ENCODE measurements at regions not wholly inside any gene's neighbourhood (a gene's known extent, or its start where the extent isn't known, plus 50 kb on each side); places are given as distances from the start of the nearest gene placed in this dataset.

DNA sequence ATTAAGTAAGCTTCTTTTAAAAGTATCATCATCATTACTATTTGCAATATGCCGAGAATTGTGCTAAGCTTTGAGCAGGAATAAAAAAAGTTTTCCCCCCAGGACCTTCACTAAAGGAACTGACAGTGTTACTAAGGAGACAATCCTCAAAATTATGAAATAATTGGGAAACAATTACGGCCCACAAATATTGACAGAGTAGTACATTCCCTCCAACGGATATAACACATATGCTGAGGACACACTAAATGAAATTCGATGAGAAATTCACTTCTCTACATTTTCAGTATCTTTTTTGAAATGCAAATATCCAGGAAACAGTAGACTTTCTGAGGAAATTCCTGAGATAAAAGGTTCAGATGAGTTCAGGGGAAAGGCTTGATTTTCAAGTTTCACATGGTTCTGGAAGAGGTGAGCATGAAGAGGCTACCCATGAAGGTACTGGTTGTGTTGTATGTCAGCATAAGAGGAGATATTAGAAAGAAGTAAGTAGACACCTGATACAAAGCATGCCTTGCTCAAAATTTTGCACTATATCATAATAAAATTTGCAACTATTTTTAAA, 171.2 kb upstream of the NR5A2 start:
- H3K9me3 ChIP-seq (ENCODE audit: control insufficient read depth in 2 of 2, insufficient read depth in 1 of 2, low read depth in 1 of 2, low read length in 1 of 2), result no peaks in the 10 kb centered on the region
- no peak overlapping the region for H3K27ac ChIP-seq (ENCODE audit: low read depth in 2 of 2, low read length in 1 of 2)
- no peaks in the 10 kb centered on the region for H3K4me1 ChIP-seq (ENCODE audit: control insufficient read depth in 2 of 2, insufficient read depth in 2 of 2, low read length in 1 of 2)
- H3K4me3 ChIP-seq (ENCODE audit: low read depth in 1 of 2, low read length in 2 of 2), result no peak overlapping the region
- H3K27me3 ChIP-seq (ENCODE audit: control insufficient read depth in 1 of 2, insufficient read depth in 2 of 2, low read length in 2 of 2), result peaks cover 0 to 4% of the 10 kb centered on the region in 2 donors
- H3K36me3 ChIP-seq (ENCODE audit: control insufficient read depth in 2 of 2, insufficient read depth in 2 of 2, low read length in 1 of 2), result no peaks in the 10 kb centered on the region
- WGBS, 2 donors, result 69 to 77% methylated on average over 4 of the region's 4 CpGs

DNA sequence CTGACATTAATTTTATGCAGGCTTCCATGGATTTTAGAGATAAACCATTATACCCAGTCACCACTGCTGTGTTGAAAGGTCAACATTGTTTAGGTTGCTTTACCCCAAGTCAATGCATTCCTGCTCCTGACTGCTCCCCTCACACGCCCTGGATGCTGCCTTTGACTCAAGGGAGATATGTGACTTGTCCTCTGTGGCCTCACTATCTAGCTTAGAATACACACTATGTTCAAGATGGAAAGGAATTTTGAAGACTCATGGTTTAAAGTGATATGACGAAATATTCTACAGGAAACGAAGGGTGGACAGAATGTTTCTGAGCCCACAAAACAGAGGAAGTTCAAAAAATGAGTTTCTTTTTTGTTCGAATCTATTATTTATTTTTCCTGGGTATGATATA, 170.4 kb upstream of the NR5A2 start:
- peaks cover 0 to 5% of the 10 kb centered on the region in 2 donors for H3K27me3 ChIP-seq (ENCODE audit: control insufficient read depth in 1 of 2, insufficient read depth in 2 of 2, low read length in 2 of 2)
- H3K27ac ChIP-seq (ENCODE audit: low read depth in 2 of 2, low read length in 1 of 2), result no peak overlapping the region
- WGBS, 2 donors, result 54 to 59% methylated on average over 4 of the region's 4 CpGs
- no peak overlapping the region for H3K4me3 ChIP-seq (ENCODE audit: low read depth in 1 of 2, low read length in 2 of 2)
- H3K9me3 ChIP-seq (ENCODE audit: control insufficient read depth in 2 of 2, insufficient read depth in 1 of 2, low read depth in 1 of 2, low read length in 1 of 2), result no peaks in the 10 kb centered on the region
- no peaks in the 10 kb centered on the region for H3K36me3 ChIP-seq (ENCODE audit: control insufficient read depth in 2 of 2, insufficient read depth in 2 of 2, low read length in 1 of 2)
- H3K4me1 ChIP-seq (ENCODE audit: control insufficient read depth in 2 of 2, insufficient read depth in 2 of 2, low read length in 1 of 2), result no peaks in the 10 kb centered on the region

DNA sequence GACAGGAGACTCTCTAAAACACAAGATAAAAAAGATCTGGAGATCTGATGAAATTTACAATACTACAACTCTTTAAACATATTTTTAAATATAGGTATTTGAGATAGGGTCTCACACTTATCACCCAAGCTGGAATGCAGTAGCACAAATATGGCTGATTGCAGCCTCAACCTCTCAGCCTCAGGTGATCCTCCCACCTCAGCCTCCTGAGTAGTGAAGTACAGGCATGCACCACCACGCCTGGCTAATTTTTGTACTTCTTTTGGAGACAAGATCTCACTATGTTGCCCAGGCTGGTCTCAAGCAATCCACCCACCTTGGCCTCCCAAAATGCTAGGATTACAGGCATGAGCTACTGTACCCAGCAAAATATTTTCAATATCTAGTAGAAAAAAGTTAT, 170.0 kb upstream of the NR5A2 start:
- Histone ChIP-seq H3K9me3 (ENCODE audit: control insufficient read depth in 2 of 2, insufficient read depth in 1 of 2, low read depth in 1 of 2, low read length in 1 of 2) (no peaks in the 10 kb centered on the region), H3K4me3 (ENCODE audit: low read depth in 1 of 2, low read length in 2 of 2) (no peak overlapping the region), H3K27me3 (ENCODE audit: control insufficient read depth in 1 of 2, insufficient read depth in 2 of 2, low read length in 2 of 2) (peaks cover 0 to 5% of the 10 kb centered on the region in 2 donors), H3K36me3 (ENCODE audit: control insufficient read depth in 2 of 2, insufficient read depth in 2 of 2, low read length in 1 of 2) (no peaks in the 10 kb centered on the region), H3K27ac (ENCODE audit: low read depth in 2 of 2, low read length in 1 of 2) (no peak overlapping the region), H3K4me1 (ENCODE audit: control insufficient read depth in 2 of 2, insufficient read depth in 2 of 2, low read length in 1 of 2) (no peaks in the 10 kb centered on the region)
- 85 to 96% methylated on average over 1 of the region's 1 CpG for WGBS, 2 donors

DNA sequence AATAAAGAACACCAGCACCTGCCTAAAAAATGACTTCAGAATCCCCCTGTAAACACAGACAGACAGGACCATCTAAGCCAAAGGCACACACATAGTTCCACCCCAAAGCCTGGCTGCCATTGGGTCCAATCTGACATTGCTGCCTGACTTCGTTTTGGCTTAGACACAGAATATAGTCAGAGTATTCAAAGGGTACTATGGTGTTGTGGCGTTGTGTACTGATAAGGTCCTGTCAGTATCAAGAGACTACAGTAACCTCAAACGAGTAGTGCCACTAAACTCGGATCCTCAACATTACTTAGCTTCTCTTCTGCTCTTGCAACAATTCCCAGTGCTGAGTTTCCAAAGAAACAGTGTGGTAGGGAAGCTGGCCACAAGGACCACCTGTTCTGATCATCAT, 169.3 kb upstream of the NR5A2 start:
- Histone ChIP-seq H3K27me3 (ENCODE audit: control insufficient read depth in 1 of 2, insufficient read depth in 2 of 2, low read length in 2 of 2) (peaks cover 0 to 5% of the 10 kb centered on the region in 2 donors), H3K27ac (ENCODE audit: low read depth in 2 of 2, low read length in 1 of 2) (no peak overlapping the region), H3K4me3 (ENCODE audit: low read depth in 1 of 2, low read length in 2 of 2) (no peak overlapping the region), H3K36me3 (ENCODE audit: control insufficient read depth in 2 of 2, insufficient read depth in 2 of 2, low read length in 1 of 2) (no peaks in the 10 kb centered on the region), H3K9me3 (ENCODE audit: control insufficient read depth in 2 of 2, insufficient read depth in 1 of 2, low read depth in 1 of 2, low read length in 1 of 2) (no peaks in the 10 kb centered on the region), H3K4me1 (ENCODE audit: control insufficient read depth in 2 of 2, insufficient read depth in 2 of 2, low read length in 1 of 2) (no peaks in the 10 kb centered on the region)
- WGBS, 2 donors, result 75 to 78% methylated on average over 4 of the region's 4 CpGs

DNA sequence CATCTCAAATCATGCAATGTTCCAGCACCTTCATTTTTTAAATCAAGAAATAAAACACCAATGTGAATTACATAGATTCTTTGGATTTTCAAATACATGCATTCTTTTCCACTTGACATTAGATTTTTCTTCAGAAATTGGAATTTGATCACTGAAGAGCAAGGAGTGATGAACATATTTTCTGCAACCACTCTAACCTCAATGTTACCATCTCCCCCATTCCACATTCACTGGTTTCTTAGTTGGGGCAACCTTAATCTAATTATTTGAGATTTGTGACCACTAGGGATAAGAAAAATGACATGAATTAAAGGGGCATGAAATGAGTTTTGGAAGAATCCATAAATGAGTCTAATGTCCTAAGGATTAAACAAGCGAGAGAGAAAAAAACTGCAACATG, 168.7 kb upstream of the NR5A2 start:
- WGBS, 2 donors, result 80 to 89% methylated on average over 1 of the region's 1 CpG
- Histone ChIP-seq H3K27me3 (ENCODE audit: control insufficient read depth in 1 of 2, insufficient read depth in 2 of 2, low read length in 2 of 2) (peaks cover 0 to 3% of the 10 kb centered on the region in 2 donors), H3K4me1 (ENCODE audit: control insufficient read depth in 2 of 2, insufficient read depth in 2 of 2, low read length in 1 of 2) (no peaks in the 10 kb centered on the region), H3K36me3 (ENCODE audit: control insufficient read depth in 2 of 2, insufficient read depth in 2 of 2, low read length in 1 of 2) (no peaks in the 10 kb centered on the region), H3K9me3 (ENCODE audit: control insufficient read depth in 2 of 2, insufficient read depth in 1 of 2, low read depth in 1 of 2, low read length in 1 of 2) (no peaks in the 10 kb centered on the region), H3K4me3 (ENCODE audit: low read depth in 1 of 2, low read length in 2 of 2) (no peak overlapping the region), H3K27ac (ENCODE audit: low read depth in 2 of 2, low read length in 1 of 2) (no peak overlapping the region)

DNA sequence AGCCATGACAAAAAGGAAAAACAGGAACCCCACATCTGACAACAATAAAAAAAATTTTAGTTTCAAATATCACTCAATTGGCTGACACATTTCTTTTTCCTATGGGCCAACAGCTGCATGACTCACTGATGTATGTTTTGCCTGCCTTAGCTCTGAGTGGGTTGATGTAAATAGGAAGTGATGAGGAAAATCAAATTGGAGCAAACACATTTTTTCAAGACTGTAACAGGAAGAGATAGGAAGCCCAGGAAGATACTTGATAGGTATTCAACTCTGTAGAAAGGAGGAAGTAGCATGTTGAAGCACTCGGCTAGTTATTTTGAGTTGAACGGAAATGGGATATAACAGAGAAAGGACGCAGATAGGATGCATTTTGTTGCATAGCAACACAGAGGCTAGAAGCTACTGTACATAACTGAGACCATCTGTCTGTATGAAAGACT, 168.0 kb upstream of the NR5A2 start:
- 54 to 66% methylated on average over 3 of the region's 3 CpGs for WGBS, 2 donors

DNA sequence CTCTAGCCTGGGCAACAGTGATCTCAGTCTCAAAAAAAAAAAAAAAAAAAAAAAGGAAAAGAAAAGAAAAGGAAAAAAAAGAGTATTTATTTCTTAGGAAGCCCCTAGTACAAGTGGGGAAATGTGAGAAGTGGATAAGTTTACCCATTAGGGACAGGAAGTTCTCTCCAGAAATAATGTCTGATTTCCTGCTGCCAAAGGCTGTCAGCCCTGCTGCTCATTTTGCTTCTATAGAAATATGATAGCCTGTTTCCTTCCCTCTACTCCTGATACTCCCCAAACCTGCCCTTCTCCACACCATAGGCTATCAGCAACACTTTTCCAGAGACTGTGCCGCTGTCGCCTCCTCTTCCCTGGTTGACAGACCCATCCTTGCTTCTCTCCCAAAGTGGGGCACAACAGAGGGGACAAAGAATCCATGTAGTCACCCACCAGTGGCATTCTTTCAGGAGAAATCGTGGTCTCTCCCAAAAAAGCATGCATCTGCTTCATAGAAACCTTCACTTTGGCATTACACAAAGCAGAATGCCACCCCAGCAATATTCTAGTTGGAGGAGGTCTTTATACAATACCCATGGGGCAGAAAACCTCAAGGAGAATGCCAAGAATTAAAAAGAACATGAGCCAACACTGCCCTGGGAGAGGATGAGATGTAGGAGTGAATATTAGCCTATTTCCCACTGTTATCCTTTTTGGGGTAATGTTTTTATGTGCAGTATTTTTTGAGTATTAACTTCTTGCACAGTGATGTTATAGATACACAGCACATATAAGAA, 166.3 kb upstream of the NR5A2 start:
- peaks cover 0 to 3% of the 10 kb centered on the region in 2 donors for H3K27me3 ChIP-seq (ENCODE audit: control insufficient read depth in 1 of 2, insufficient read depth in 2 of 2, low read length in 2 of 2)
- no peaks in the 10 kb centered on the region for H3K36me3 ChIP-seq (ENCODE audit: control insufficient read depth in 2 of 2, insufficient read depth in 2 of 2, low read length in 1 of 2)
- H3K9me3 ChIP-seq (ENCODE audit: control insufficient read depth in 2 of 2, insufficient read depth in 1 of 2, low read depth in 1 of 2, low read length in 1 of 2), result no peaks in the 10 kb centered on the region
- H3K4me3 ChIP-seq (ENCODE audit: low read depth in 1 of 2, low read length in 2 of 2), result no peak overlapping the region
- H3K4me1 ChIP-seq (ENCODE audit: control insufficient read depth in 2 of 2, insufficient read depth in 2 of 2, low read length in 1 of 2), result no peaks in the 10 kb centered on the region
- H3K27ac ChIP-seq (ENCODE audit: low read depth in 2 of 2, low read length in 1 of 2), result no peak overlapping the region
- WGBS, 2 donors, result 84 to 94% methylated on average over 3 of the region's 3 CpGs

More for the DNA sequence above, 168.0 kb upstream of the NR5A2 start:
- H3K9me3 ChIP-seq (ENCODE audit: control insufficient read depth in 2 of 2, insufficient read depth in 1 of 2, low read depth in 1 of 2, low read length in 1 of 2), result no peaks in the 10 kb centered on the region
- H3K27me3 ChIP-seq (ENCODE audit: control insufficient read depth in 1 of 2, insufficient read depth in 2 of 2, low read length in 2 of 2), result peaks cover 0 to 3% of the 10 kb centered on the region in 2 donors
- H3K4me3 ChIP-seq (ENCODE audit: low read depth in 1 of 2, low read length in 2 of 2), result no peak overlapping the region
- no peaks in the 10 kb centered on the region for H3K36me3 ChIP-seq (ENCODE audit: control insufficient read depth in 2 of 2, insufficient read depth in 2 of 2, low read length in 1 of 2)
- no peak overlapping the region for H3K27ac ChIP-seq (ENCODE audit: low read depth in 2 of 2, low read length in 1 of 2)
- no peaks in the 10 kb centered on the region for H3K4me1 ChIP-seq (ENCODE audit: control insufficient read depth in 2 of 2, insufficient read depth in 2 of 2, low read length in 1 of 2)

DNA sequence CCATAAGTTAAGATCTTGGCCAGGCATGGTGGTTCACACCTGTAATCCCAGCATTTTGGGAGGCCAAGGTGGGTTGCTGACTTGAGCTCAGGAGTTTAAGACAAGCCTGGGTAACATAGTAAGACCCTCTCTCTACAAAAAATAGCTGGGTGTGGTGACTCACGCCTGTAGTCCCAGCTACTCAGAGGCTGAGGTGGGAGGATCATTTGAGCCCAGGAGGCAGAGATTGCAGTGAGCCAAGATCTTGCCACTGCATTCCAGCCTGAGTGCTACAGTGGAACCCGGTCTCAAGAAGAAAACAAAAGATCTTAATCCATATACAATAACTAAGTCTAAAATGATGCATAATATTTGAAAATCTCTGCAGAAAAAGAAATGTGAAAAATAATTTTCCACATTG, 165.5 kb upstream of the NR5A2 start:
- no peaks in the 10 kb centered on the region for H3K36me3 ChIP-seq (ENCODE audit: control insufficient read depth in 2 of 2, insufficient read depth in 2 of 2, low read length in 1 of 2)
- H3K27me3 ChIP-seq (ENCODE audit: control insufficient read depth in 1 of 2, insufficient read depth in 2 of 2, low read length in 2 of 2), result peaks cover 0 to 3% of the 10 kb centered on the region in 2 donors
- no peaks in the 10 kb centered on the region for H3K9me3 ChIP-seq (ENCODE audit: control insufficient read depth in 2 of 2, insufficient read depth in 1 of 2, low read depth in 1 of 2, low read length in 1 of 2)
- no peak overlapping the region for H3K4me3 ChIP-seq (ENCODE audit: low read depth in 1 of 2, low read length in 2 of 2)
- H3K4me1 ChIP-seq (ENCODE audit: control insufficient read depth in 2 of 2, insufficient read depth in 2 of 2, low read length in 1 of 2), result no peaks in the 10 kb centered on the region
- H3K27ac ChIP-seq (ENCODE audit: low read depth in 2 of 2, low read length in 1 of 2), result no peak overlapping the region
- 66 to 78% methylated on average over 2 of the region's 2 CpGs for WGBS, 2 donors

DNA sequence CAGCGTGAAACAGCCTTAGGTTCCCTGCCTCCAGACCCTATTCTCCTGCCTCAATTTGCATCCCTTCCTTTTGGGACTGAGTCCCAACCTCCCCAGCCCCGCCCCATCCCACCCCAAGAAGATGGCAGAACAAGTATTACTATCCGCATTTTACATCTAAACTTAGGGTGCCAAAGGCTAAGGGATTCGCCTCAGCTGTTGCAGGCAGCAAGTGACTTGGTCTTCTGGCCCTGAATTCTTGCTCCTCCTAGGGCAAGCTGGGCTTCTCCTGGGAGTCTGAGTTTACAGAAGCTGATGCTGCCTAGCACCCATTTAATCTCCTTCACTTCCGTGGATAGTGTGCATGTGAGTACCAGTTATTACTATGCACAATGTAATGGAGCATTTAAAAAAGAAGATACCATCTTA, 161.3 kb upstream of the NR5A2 start:
- H3K36me3 ChIP-seq (ENCODE audit: control insufficient read depth in 2 of 2, insufficient read depth in 2 of 2, low read length in 1 of 2), result no peaks in the 10 kb centered on the region
- H3K27me3 ChIP-seq (ENCODE audit: control insufficient read depth in 1 of 2, insufficient read depth in 2 of 2, low read length in 2 of 2), result peaks cover 0 to 2% of the 10 kb centered on the region in 2 donors
- 66% methylated on average over 5 of the region's 5 CpGs for WGBS, 2 donors
- no peak overlapping the region for H3K4me3 ChIP-seq (ENCODE audit: low read depth in 1 of 2, low read length in 2 of 2)
- no peaks in the 10 kb centered on the region for H3K9me3 ChIP-seq (ENCODE audit: control insufficient read depth in 2 of 2, insufficient read depth in 1 of 2, low read depth in 1 of 2, low read length in 1 of 2)
- no peak overlapping the region for H3K27ac ChIP-seq (ENCODE audit: low read depth in 2 of 2, low read length in 1 of 2)
- H3K4me1 ChIP-seq (ENCODE audit: control insufficient read depth in 2 of 2, insufficient read depth in 2 of 2, low read length in 1 of 2), result no peaks in the 10 kb centered on the region

DNA sequence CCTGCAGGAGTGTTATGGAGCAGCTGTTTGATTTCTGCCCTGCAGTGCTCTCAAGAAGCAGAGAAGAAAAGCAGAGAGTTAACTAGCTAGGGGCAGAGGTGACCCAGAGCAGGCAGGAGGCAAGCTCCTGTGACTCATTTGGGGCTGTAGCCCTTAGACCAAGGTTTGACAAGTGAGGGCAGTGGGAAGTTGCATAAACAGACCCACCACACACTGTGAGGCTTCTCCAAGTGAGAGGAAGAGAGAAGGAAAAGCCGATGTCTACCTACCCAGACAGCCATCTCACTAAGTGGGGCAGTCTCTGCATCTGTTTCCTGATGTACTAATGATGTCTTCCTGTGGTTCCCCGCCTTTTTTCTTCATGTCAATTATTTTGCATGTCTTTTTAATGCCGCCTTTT, 159.9 kb upstream of the NR5A2 start:
- Histone ChIP-seq H3K4me1 (ENCODE audit: control insufficient read depth in 2 of 2, insufficient read depth in 2 of 2, low read length in 1 of 2) (no peaks in the 10 kb centered on the region), H3K27me3 (ENCODE audit: control insufficient read depth in 1 of 2, insufficient read depth in 2 of 2, low read length in 2 of 2) (no peaks in the 10 kb centered on the region), H3K27ac (ENCODE audit: low read depth in 2 of 2, low read length in 1 of 2) (no peak overlapping the region), H3K36me3 (ENCODE audit: control insufficient read depth in 2 of 2, insufficient read depth in 2 of 2, low read length in 1 of 2) (no peaks in the 10 kb centered on the region), H3K9me3 (ENCODE audit: control insufficient read depth in 2 of 2, insufficient read depth in 1 of 2, low read depth in 1 of 2, low read length in 1 of 2) (no peaks in the 10 kb centered on the region), H3K4me3 (ENCODE audit: low read depth in 1 of 2, low read length in 2 of 2) (no peak overlapping the region)
- 61 to 64% methylated on average over 3 of the region's 3 CpGs for WGBS, 2 donors

Measured in esophagus (tissue), 2 donors.